ENCODE measurements at regions not wholly inside any gene's neighbourhood (a gene's known extent, or its start where the extent isn't known, plus 50 kb on each side); places are given as distances from the start of the nearest gene placed in this dataset.

- no peak overlapping the region for H3K4me3 ChIP-seq (replicated peaks; ENCODE audit: insufficient read depth, low read length)
- TF ChIP-seq GABPA (IDR thresholded peaks at IDR 0.05; ENCODE audit: low read depth) = no peak
- no peak for TF ChIP-seq SPI1 (IDR thresholded peaks at IDR 0.05; ENCODE audit: borderline replicate concordance, low read depth)
- TF ChIP-seq POLR2AphosphoS5 (IDR thresholded peaks at IDR 0.05; ENCODE audit: low read depth) = no peak
- TF ChIP-seq, protein P1, sequence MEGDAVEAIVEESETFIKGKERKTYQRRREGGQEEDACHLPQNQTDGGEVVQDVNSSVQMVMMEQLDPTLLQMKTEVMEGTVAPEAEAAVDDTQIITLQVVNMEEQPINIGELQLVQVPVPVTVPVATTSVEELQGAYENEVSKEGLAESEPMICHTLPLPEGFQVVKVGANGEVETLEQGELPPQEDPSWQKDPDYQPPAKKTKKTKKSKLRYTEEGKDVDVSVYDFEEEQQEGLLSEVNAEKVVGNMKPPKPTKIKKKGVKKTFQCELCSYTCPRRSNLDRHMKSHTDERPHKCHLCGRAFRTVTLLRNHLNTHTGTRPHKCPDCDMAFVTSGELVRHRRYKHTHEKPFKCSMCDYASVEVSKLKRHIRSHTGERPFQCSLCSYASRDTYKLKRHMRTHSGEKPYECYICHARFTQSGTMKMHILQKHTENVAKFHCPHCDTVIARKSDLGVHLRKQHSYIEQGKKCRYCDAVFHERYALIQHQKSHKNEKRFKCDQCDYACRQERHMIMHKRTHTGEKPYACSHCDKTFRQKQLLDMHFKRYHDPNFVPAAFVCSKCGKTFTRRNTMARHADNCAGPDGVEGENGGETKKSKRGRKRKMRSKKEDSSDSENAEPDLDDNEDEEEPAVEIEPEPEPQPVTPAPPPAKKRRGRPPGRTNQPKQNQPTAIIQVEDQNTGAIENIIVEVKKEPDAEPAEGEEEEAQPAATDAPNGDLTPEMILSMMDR (IDR thresholded peaks at IDR 0.05; ENCODE audit: insufficient read depth, low read length) = no peak
- TF ChIP-seq, protein P2, sequence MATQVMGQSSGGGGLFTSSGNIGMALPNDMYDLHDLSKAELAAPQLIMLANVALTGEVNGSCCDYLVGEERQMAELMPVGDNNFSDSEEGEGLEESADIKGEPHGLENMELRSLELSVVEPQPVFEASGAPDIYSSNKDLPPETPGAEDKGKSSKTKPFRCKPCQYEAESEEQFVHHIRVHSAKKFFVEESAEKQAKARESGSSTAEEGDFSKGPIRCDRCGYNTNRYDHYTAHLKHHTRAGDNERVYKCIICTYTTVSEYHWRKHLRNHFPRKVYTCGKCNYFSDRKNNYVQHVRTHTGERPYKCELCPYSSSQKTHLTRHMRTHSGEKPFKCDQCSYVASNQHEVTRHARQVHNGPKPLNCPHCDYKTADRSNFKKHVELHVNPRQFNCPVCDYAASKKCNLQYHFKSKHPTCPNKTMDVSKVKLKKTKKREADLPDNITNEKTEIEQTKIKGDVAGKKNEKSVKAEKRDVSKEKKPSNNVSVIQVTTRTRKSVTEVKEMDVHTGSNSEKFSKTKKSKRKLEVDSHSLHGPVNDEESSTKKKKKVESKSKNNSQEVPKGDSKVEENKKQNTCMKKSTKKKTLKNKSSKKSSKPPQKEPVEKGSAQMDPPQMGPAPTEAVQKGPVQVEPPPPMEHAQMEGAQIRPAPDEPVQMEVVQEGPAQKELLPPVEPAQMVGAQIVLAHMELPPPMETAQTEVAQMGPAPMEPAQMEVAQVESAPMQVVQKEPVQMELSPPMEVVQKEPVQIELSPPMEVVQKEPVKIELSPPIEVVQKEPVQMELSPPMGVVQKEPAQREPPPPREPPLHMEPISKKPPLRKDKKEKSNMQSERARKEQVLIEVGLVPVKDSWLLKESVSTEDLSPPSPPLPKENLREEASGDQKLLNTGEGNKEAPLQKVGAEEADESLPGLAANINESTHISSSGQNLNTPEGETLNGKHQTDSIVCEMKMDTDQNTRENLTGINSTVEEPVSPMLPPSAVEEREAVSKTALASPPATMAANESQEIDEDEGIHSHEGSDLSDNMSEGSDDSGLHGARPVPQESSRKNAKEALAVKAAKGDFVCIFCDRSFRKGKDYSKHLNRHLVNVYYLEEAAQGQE (IDR thresholded peaks at IDR 0.05; ENCODE audit: insufficient replicate concordance, low read depth) = no peak
- no peak for DNase-seq (ENCODE audit: low read depth in 1 of 2, low spot score in 1 of 2)
- H3K27me3 ChIP-seq (ENCODE audit: insufficient read depth, poor library complexity, severe bottlenecking) = no peaks in the 10 kb centered on the region
- no peak overlapping the region for H3K27ac ChIP-seq (replicated peaks)
Observed at GRCh38 chr3:103862415-103862814, 1427.6 kb downstream of the ZPLD1 start.

- Histone ChIP-seq H3K4me3 (replicated peaks; ENCODE audit: insufficient read depth, low read length) (no peak overlapping the region), H3K27me3 (ENCODE audit: insufficient read depth, poor library complexity, severe bottlenecking) (no peaks in the 10 kb centered on the region), H3K27ac (replicated peaks) (no peak overlapping the region)
- DNase-seq (ENCODE audit: low read depth in 1 of 2, low spot score in 1 of 2) = no peak
- TF ChIP-seq SPI1 (IDR thresholded peaks at IDR 0.05; ENCODE audit: borderline replicate concordance, low read depth) = no peak
- TF ChIP-seq, protein P1 (IDR thresholded peaks at IDR 0.05; ENCODE audit: insufficient read depth, low read length) = no peak
- TF ChIP-seq, protein P2 (IDR thresholded peaks at IDR 0.05; ENCODE audit: insufficient replicate concordance, low read depth) = no peak
Observed at GRCh38 chr3:103863381-103863780, 1428.6 kb downstream of the ZPLD1 start.

DNA sequence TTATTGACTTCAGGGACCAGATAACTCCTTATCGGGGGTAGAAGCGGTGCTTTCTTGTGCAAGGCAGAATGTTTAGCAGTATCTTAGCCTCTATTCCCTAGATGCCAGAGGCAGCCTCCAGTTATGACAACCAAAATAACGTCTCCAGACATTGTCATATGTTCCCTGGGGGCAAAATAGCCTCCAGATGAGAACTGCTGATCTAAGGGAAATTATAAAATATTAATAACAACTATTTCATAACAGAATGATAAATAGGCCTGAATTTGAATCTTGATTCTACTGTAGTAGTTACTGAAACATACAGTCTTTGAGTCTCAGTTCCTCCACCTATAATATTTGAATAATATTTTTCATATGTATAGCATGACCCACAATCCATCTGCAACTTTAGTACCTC, 1431.3 kb downstream of the ZPLD1 start:
- TF ChIP-seq, protein P2 (IDR thresholded peaks at IDR 0.05; ENCODE audit: insufficient replicate concordance, low read depth) = no peak
- TF ChIP-seq, protein P1 (IDR thresholded peaks at IDR 0.05; ENCODE audit: insufficient read depth, low read length) = no peak
- TF ChIP-seq POLR2AphosphoS5 (IDR thresholded peaks at IDR 0.05; ENCODE audit: low read depth) = no peak
- TF ChIP-seq GABPA (IDR thresholded peaks at IDR 0.05; ENCODE audit: low read depth) = no peak
- no peak for DNase-seq (ENCODE audit: low read depth in 1 of 2, low spot score in 1 of 2)
- Histone ChIP-seq H3K27me3 (ENCODE audit: insufficient read depth, poor library complexity, severe bottlenecking) (no peaks in the 10 kb centered on the region), H3K27ac (replicated peaks) (no peak overlapping the region), H3K4me3 (replicated peaks; ENCODE audit: insufficient read depth, low read length) (no peak overlapping the region)

All from HL-60 (cell line).